Activated T-cell treated with anti-CD3 and anti-CD28 coated beads for 1 hour (primary cell): ENCODE measurements at regions not wholly inside any gene's neighbourhood (a gene's known extent, or its start where the extent isn't known, plus 50 kb on each side); places are given as distances from the start of the nearest gene placed in this dataset.
"Not testable (repeated sequence)": the region's sequence is repeated elsewhere in the genome, so short reads cannot be mapped to it uniquely, and the experiment has no call there.

ENCODE experiments used
- DNase-seq: peaks from one replicate; pipeline ENCODE4 v3.0.0-alpha.2; 2020; ENCODE audit warnings: low read depth

GRCh38 chrX:109172091-109172602 is 309.7 kb downstream of the GUCY2F start:
- DNase-seq: no peak

GRCh38 chrX:109155161-109155560 is 326.7 kb downstream of the GUCY2F start:
- DNase-seq: no peak

- not testable (repeated sequence) for DNase-seq
These were observed 337.7 kb downstream of the GUCY2F start for GRCh38 chrX:109144173-109144572.

GRCh38 chrX:109140463-109140862 is 341.4 kb downstream of the GUCY2F start:
- DNase-seq: no peak

GRCh38 chrX:109134777-109135176 is 347.1 kb downstream of the GUCY2F start:
- DNase-seq: no peak

- DNase-seq: no peak
These were observed 356.6 kb downstream of the GUCY2F start for GRCh38 chrX:109125304-109125703.

GRCh38 chrX:109089359-109089758 is 353.0 kb upstream of the IRS4 start:
- no peak for DNase-seq

GRCh38 chrX:109077788-109078187 is 341.4 kb upstream of the IRS4 start:
- no peak for DNase-seq

GRCh38 chrX:109054181-109054581 is 317.8 kb upstream of the IRS4 start:
- DNase-seq: peak; percentile 7

- DNase-seq: no peak
These were observed 313.5 kb upstream of the IRS4 start for GRCh38 chrX:109049903-109050302.

- DNase-seq: no peak
These were observed 313.1 kb upstream of the IRS4 start for GRCh38 chrX:109049416-109049815.

- DNase-seq: no peak
These were observed 303.7 kb upstream of the IRS4 start for GRCh38 chrX:109040057-109040456.

- DNase-seq: no peak
These were observed 300.3 kb upstream of the IRS4 start for GRCh38 chrX:109036624-109037023.

- no peak for DNase-seq
These were observed 257.5 kb upstream of the IRS4 start for GRCh38 chrX:108993909-108994308.

- DNase-seq: not testable (repeated sequence)
These were observed 236.5 kb upstream of the IRS4 start for GRCh38 chrX:108972899-108973298.

GRCh38 chrX:108947205-108947604 is 210.8 kb upstream of the IRS4 start:
- no peak for DNase-seq

- DNase-seq: no peak
These were observed 210.2 kb upstream of the IRS4 start for GRCh38 chrX:108946531-108946930.

GRCh38 chrX:108945883-108946523 is 209.6 kb upstream of the IRS4 start:
- no peak for DNase-seq

GRCh38 chrX:108914791-108915190 is 178.4 kb upstream of the IRS4 start:
- no peak for DNase-seq

GRCh38 chrX:108903831-108904230 is 167.5 kb upstream of the IRS4 start:
- DNase-seq: not testable (repeated sequence)

- no peak for DNase-seq
These were observed 164.0 kb upstream of the IRS4 start for GRCh38 chrX:108900333-108900732.

GRCh38 chrX:108896349-108896748 is 160.0 kb upstream of the IRS4 start:
- not testable (repeated sequence) for DNase-seq

- DNase-seq: no peak
These were observed 156.1 kb upstream of the IRS4 start for GRCh38 chrX:108892501-108892900.

- no peak for DNase-seq
These were observed 139.2 kb upstream of the IRS4 start for GRCh38 chrX:108875548-108875947.
